ENCODE measurements at regions not wholly inside any gene's neighbourhood (a gene's known extent, or its start where the extent isn't known, plus 50 kb on each side); places are given as distances from the start of the nearest gene placed in this dataset.

- H3K4me2 ChIP-seq (ENCODE audit: low read depth, low read length) = no peak overlapping the region
- H3K9ac ChIP-seq (ENCODE audit: low read length) = no peak overlapping the region
Measured at GRCh38 chr15:38625886-38626285, 61.3 kb upstream of the RASGRP1 start.

GRCh38 chr15:38626443-38627050 is 61.9 kb upstream of the RASGRP1 start:
- no peak overlapping the region for H3K4me2 ChIP-seq (ENCODE audit: low read depth, low read length)
- no peak overlapping the region for H3K9ac ChIP-seq (ENCODE audit: low read length)
- no peaks in the 10 kb centered on the region for H3K9me3 ChIP-seq (replicated peaks; ENCODE audit: insufficient read depth, low read length)
- no peaks in the 10 kb centered on the region for H4K20me1 ChIP-seq (ENCODE audit: insufficient read depth, low read length)
- no peak overlapping the region for H2AFZ ChIP-seq (ENCODE audit: low read length)
- TF ChIP-seq EZH2 (optimal IDR thresholded peaks at IDR 0.05; ENCODE audit: low read depth, low read length) = no peak
- TF ChIP-seq, protein P1, sequence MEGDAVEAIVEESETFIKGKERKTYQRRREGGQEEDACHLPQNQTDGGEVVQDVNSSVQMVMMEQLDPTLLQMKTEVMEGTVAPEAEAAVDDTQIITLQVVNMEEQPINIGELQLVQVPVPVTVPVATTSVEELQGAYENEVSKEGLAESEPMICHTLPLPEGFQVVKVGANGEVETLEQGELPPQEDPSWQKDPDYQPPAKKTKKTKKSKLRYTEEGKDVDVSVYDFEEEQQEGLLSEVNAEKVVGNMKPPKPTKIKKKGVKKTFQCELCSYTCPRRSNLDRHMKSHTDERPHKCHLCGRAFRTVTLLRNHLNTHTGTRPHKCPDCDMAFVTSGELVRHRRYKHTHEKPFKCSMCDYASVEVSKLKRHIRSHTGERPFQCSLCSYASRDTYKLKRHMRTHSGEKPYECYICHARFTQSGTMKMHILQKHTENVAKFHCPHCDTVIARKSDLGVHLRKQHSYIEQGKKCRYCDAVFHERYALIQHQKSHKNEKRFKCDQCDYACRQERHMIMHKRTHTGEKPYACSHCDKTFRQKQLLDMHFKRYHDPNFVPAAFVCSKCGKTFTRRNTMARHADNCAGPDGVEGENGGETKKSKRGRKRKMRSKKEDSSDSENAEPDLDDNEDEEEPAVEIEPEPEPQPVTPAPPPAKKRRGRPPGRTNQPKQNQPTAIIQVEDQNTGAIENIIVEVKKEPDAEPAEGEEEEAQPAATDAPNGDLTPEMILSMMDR (IDR thresholded peaks at IDR 0.05; ENCODE audit: low read length) = no peak
- TF ChIP-seq EZH2phosphoT487 (IDR thresholded peaks at IDR 0.05; ENCODE audit: low read length) = no peak
- no peaks in the 10 kb centered on the region for H3K4me1 ChIP-seq (ENCODE audit: low read length)
- no peaks in the 10 kb centered on the region for H3K9me2 ChIP-seq (replicated peaks; ENCODE audit: insufficient read depth, low read length)
- H3K4me3 ChIP-seq (ENCODE audit: low read length) = no peak overlapping the region
- H3K27me3 ChIP-seq (replicated peaks; ENCODE audit: insufficient read depth, low read length) = no peaks in the 10 kb centered on the region
- H3K79me2 ChIP-seq (ENCODE audit: low read length) = no peaks in the 10 kb centered on the region
- no peaks in the 10 kb centered on the region for H3F3A ChIP-seq (ENCODE audit: insufficient read depth, low read length)
- no peak overlapping the region for H3K27ac ChIP-seq (ENCODE audit: low read length)
- DNase-seq = no peak
- no peaks in the 10 kb centered on the region for H3K36me3 ChIP-seq (replicated peaks; ENCODE audit: insufficient read depth, low read length)

More at GRCh38 chr15:38625886-38626285, 61.3 kb upstream of the RASGRP1 start:
- Histone ChIP-seq H2AFZ (ENCODE audit: low read length) (no peak overlapping the region), H3K9me3 (replicated peaks; ENCODE audit: insufficient read depth, low read length) (no peaks in the 10 kb centered on the region), H4K20me1 (ENCODE audit: insufficient read depth, low read length) (no peaks in the 10 kb centered on the region), H3K36me3 (replicated peaks; ENCODE audit: insufficient read depth, low read length) (no peaks in the 10 kb centered on the region), H3K27me3 (replicated peaks; ENCODE audit: insufficient read depth, low read length) (no peaks in the 10 kb centered on the region), H3K4me1 (ENCODE audit: low read length) (no peaks in the 10 kb centered on the region), H3K9me2 (replicated peaks; ENCODE audit: insufficient read depth, low read length) (no peaks in the 10 kb centered on the region), H3K4me3 (ENCODE audit: low read length) (no peak overlapping the region), H3K79me2 (ENCODE audit: low read length) (no peaks in the 10 kb centered on the region), H3K27ac (ENCODE audit: low read length) (no peak overlapping the region), H3F3A (ENCODE audit: insufficient read depth, low read length) (no peaks in the 10 kb centered on the region)
- TF ChIP-seq, protein P1 (IDR thresholded peaks at IDR 0.05; ENCODE audit: low read length) = no peak
- no peak for TF ChIP-seq EZH2phosphoT487 (IDR thresholded peaks at IDR 0.05; ENCODE audit: low read length)
- TF ChIP-seq EZH2 (optimal IDR thresholded peaks at IDR 0.05; ENCODE audit: low read depth, low read length) = no peak
- DNase-seq = no peak

DNA sequence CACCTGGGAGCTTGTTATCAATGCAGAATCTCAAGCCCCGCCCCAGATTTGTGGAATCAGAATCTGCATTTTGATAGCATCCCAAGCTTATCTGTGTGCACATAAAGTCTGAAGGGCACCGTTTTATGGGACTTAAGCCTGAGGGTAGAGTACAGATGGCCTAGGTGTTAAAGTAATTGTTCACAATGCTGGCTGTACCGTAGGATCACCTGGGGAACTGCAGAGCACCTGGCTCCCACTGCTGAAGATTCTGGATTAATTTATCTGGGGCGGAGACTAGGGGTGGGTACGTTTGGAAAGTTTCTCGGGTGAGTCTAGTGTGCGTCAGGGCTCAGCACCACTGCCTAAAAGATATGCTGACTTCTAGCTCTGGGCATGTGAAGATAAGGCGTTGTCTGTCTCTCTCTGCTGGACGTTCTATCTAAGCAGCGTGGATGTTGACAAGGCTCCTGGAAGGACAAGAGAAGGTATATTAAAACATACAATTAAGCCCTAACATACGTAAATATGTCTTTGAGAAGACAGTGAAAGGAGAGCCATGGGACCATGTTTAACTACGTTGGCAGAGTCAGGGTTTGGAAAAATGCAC is 63.2 kb upstream of the RASGRP1 start:
- Histone ChIP-seq H3K4me2 (ENCODE audit: low read depth, low read length) (no peak overlapping the region), H3K79me2 (ENCODE audit: low read length) (no peaks in the 10 kb centered on the region), H3K4me1 (ENCODE audit: low read length) (no peaks in the 10 kb centered on the region)

More for the DNA sequence above, 63.2 kb upstream of the RASGRP1 start:
- no peaks in the 10 kb centered on the region for H3F3A ChIP-seq (ENCODE audit: insufficient read depth, low read length)
- TF ChIP-seq EZH2 (optimal IDR thresholded peaks at IDR 0.05; ENCODE audit: low read depth, low read length) (no peak), EZH2phosphoT487 (IDR thresholded peaks at IDR 0.05; ENCODE audit: low read length) (no peak)
- TF ChIP-seq, protein P1 (IDR thresholded peaks at IDR 0.05; ENCODE audit: low read length) = no peak
- H3K9ac ChIP-seq (ENCODE audit: low read length) = no peak overlapping the region
- H3K27ac ChIP-seq (ENCODE audit: low read length) = no peak overlapping the region
- no peaks in the 10 kb centered on the region for H3K27me3 ChIP-seq (replicated peaks; ENCODE audit: insufficient read depth, low read length)
- H2AFZ ChIP-seq (ENCODE audit: low read length) = no peak overlapping the region
- no peak for DNase-seq
- no peaks in the 10 kb centered on the region for H3K36me3 ChIP-seq (replicated peaks; ENCODE audit: insufficient read depth, low read length)
- no peaks in the 10 kb centered on the region for H4K20me1 ChIP-seq (ENCODE audit: insufficient read depth, low read length)
- no peaks in the 10 kb centered on the region for H3K9me3 ChIP-seq (replicated peaks; ENCODE audit: insufficient read depth, low read length)
- H3K4me3 ChIP-seq (ENCODE audit: low read length) = no peak overlapping the region
- H3K9me2 ChIP-seq (replicated peaks; ENCODE audit: insufficient read depth, low read length) = no peaks in the 10 kb centered on the region

Data from MM.1S (cell line).